Stimulated activated CD8-positive, alpha-beta memory T cell treated with anti-CD3 and anti-CD28 coated beads, Interleukin-2, amount 100 ng/mL, for 1 hour (primary cell): ENCODE measurements at regions not wholly inside any gene's neighbourhood (a gene's known extent, or its start where the extent isn't known, plus 50 kb on each side); places are given as distances from the start of the nearest gene placed in this dataset.

Source experiments
- DNase-seq, 2 donors: peaks; one replicate each; pipeline ENCODE4 v3.0.0-alpha.2; 2020; ENCODE audit warnings: low read depth in 2 of 2

GRCh38 chr16:85162478-85163277 lies 50.4 kb upstream of the CIBAR2 start:
- no peak for DNase-seq

GRCh38 chr16:85163278-85164112 lies 51.2 kb upstream of the CIBAR2 start:
- no peak for DNase-seq

GRCh38 chr16:85164431-85164830 lies 52.2 kb upstream of the CIBAR2 start:
- DNase-seq: no peak

- no peak for DNase-seq
Observed at GRCh38 chr16:85164838-85165516, 52.7 kb upstream of the CIBAR2 start.

- no peak for DNase-seq
Observed at GRCh38 chr16:85165781-85166180, 53.5 kb upstream of the CIBAR2 start.

GRCh38 chr16:85166281-85166680 lies 54.0 kb upstream of the CIBAR2 start:
- DNase-seq: no peak

GRCh38 chr16:85166699-85167588 lies 54.7 kb upstream of the CIBAR2 start:
- DNase-seq: no peak

GRCh38 chr16:85167589-85168537 lies 55.6 kb upstream of the CIBAR2 start:
- DNase-seq: no peak

GRCh38 chr16:85168732-85169256 lies 56.5 kb upstream of the CIBAR2 start:
- DNase-seq: no peak

- no peak for DNase-seq
Observed at GRCh38 chr16:85169333-85170065, 57.2 kb upstream of the CIBAR2 start.

GRCh38 chr16:85170066-85170491 lies 57.8 kb upstream of the CIBAR2 start:
- DNase-seq: no peak

- no peak for DNase-seq
Observed at GRCh38 chr16:85170590-85171003, 58.3 kb upstream of the CIBAR2 start.

- DNase-seq: no peak
Observed at GRCh38 chr16:85171004-85171758, 58.9 kb upstream of the CIBAR2 start.

- DNase-seq: no peak
Observed at GRCh38 chr16:85171759-85172454, 59.6 kb upstream of the CIBAR2 start.

- DNase-seq: no peak
Observed at GRCh38 chr16:85172455-85173145, 60.3 kb upstream of the CIBAR2 start.

- DNase-seq: no peak
Observed at GRCh38 chr16:85173146-85173980, 61.1 kb upstream of the CIBAR2 start.
